Esophagus muscularis mucosa (tissue), 4 donors: ENCODE measurements at regions not wholly inside any gene's neighbourhood (a gene's known extent, or its start where the extent isn't known, plus 50 kb on each side); places are given as distances from the start of the nearest gene placed in this dataset.
"Not testable (repeated sequence)": the region's sequence is repeated elsewhere in the genome, so short reads cannot be mapped to it uniquely, and the experiment has no call there.

Experiments used
- DNase-seq: peaks from one replicate; pipeline ENCODE4 v3.0.0-alpha.2; 2017; ENCODE audit errors: extremely low spot score
- H3K27ac ChIP-seq, 4 donors: fragments of 200-600 bp; sonication (generic); replicated peaks in 1 of 4; 1 replicate in 3 of 4; 2 replicates in 1 of 4; pipeline ENCODE4 v1.5.1; 2016 to 2019; ENCODE audit warnings: mild to moderate bottlenecking in 1 of 4
- H3K27me3 ChIP-seq, 4 donors: fragments of 200-600 bp; sonication (generic); one replicate each; pipeline versions ENCODE4 v1.5.1 to v1.6.0; 2016 to 2019
- H3K36me3 ChIP-seq, 4 donors: fragments of 200-600 bp; sonication (generic); one replicate each; pipeline ENCODE4 v1.5.1; 2016 to 2019
- H3K4me1 ChIP-seq, 4 donors: fragments of 200-600 bp; sonication (generic); one replicate each; pipeline ENCODE4 v1.5.1; 2016 to 2019
- H3K4me3 ChIP-seq, 4 donors: fragments of 200-600 bp; sonication (generic); 1 replicate in 2 of 4; 2 replicates in 2 of 4; pipeline ENCODE4 v1.5.1; 2016 to 2019; ENCODE audit warnings: mild to moderate bottlenecking in 4 of 4, moderate library complexity in 1 of 4
- H3K9me3 ChIP-seq, 4 donors: fragments of 200-600 bp; sonication (generic); 1 replicate in 3 of 4; 2 replicates in 1 of 4; pipeline ENCODE4 v1.5.1; 2016 to 2019
- EP300 ChIP-seq: sonication (generic); formaldehyde crosslinking; IDR thresholded peaks from one replicate; pipeline ENCODE4 v1.6.1; 2017; ENCODE audit warnings: antibody characterized with exemption
- POLR2A ChIP-seq: fragments of 450-650 bp; IDR thresholded peaks from one replicate; pipeline ENCODE4 v1.6.1; 2017; ENCODE audit warnings: antibody characterized with exemption, moderate library complexity, mild to moderate bottlenecking, low read depth
- POLR2AphosphoS5 ChIP-seq, 2 donors: sonication (generic); formaldehyde crosslinking; IDR thresholded peaks; one replicate each; pipeline ENCODE4 v1.6.1; 2017; ENCODE audit warnings: antibody characterized with exemption in 2 of 2
- WGBS: methylation state at CpG from one replicate; pipeline ENCODE4 v1.1.5; 2018; 5-methylcytosine and 5-hydroxymethylcytosine counted together
- intact Hi-C: fragments of 100-400 bp; cut with DNase I; formaldehyde crosslinking; loops from one replicate; pipeline ENCODE4 v1.15.1; 2023
- TF ChIP-seq, protein P1 (sequence below), 3 experiments: fragments of 200-600 bp in 2 of 3; fragments of 450-650 bp in 1 of 3; sonication (generic) in 2 of 3; IDR thresholded peaks; one replicate each; pipeline ENCODE4 v1.5.1; 2017 to 2019; ENCODE audit warnings: antibody characterized with exemption in 3 of 3, mild to moderate bottlenecking in 2 of 3, moderate library complexity in 1 of 3

DNA sequence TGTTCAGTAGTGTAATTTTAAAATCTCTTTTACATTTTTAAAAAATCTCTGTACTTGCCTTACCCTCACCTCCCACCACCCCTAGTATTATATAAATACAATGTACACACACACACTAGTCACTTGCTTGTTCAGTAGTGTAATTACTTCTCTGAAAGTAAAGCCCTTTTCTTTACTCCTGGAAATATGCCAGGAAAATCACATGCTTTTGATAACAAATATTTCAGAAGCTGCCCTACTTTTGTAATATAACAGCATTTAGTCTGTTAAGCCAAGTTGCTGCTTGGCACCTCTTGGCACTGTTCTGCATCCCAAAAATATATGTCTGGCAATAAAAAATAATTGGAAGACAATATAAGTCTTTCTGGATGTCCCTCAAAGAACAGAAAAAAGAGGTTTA lies 172.8 kb upstream of the APOOL start:
- no peak overlapping the region for H3K27ac ChIP-seq
- no peak overlapping the region for H3K4me3 ChIP-seq
- H3K27me3 ChIP-seq: no peaks in the 10 kb centered on the region
- H3K36me3 ChIP-seq: no peaks in the 10 kb centered on the region
- no peak for DNase-seq
- H3K9me3 ChIP-seq: no peaks in the 10 kb centered on the region
- no peak for TF ChIP-seq EP300
- intact Hi-C loops: no loop called here
- H3K4me1 ChIP-seq: no peaks in the 10 kb centered on the region

DNA sequence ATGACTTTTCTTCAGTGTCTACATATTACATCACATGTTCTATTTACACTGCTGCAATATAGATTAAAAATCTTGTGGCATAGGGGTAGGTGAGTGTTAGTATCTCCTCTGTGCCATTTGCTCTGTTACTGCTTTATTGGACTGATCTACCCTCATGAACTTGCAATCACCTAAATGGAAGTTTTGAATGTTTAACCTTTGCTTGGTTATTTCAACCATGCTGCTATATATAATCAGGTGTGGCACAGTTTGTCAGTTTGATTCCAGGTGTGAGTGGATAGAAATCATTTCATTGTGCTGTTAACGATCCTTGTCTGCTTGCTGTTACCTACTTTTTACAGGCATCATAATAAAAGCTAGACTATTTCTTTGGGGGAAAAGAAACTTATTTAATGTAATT lies 157.1 kb upstream of the APOOL start:
- H3K4me1 ChIP-seq, H3K36me3 ChIP-seq, H3K4me3 ChIP-seq, H3K27me3 ChIP-seq, DNase-seq, intact Hi-C loops, H3K27ac ChIP-seq: not testable (repeated sequence)
- peaks cover 0 to 13% (median 0%) of the 10 kb centered on the region in 4 donors for H3K9me3 ChIP-seq
- 71% methylated on average over 1 of the region's 1 CpG for WGBS

DNA sequence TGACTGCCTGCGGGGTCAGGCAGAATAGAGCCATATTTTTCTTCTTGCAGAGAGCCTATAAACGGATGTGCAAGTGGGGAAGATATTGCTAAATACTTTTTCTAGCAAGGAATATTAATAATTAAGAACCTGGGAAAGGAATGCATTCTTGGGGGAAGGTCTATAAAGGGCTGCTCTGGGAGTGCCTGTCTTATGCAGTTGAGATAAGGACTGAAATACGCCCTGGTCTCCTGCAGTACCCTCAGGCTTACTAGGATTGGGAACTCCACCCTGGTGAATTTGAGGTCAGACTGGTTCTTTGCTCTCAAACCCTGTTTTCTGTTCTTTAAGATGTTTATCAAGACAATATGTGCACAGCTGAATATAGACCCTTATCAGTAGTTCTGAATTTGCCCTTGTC lies 152.5 kb upstream of the APOOL start:
- H3K9me3 ChIP-seq: peaks cover 0 to 14% (median 0%) of the 10 kb centered on the region in 4 donors
- H3K27me3 ChIP-seq, DNase-seq, H3K4me3 ChIP-seq, H3K27ac ChIP-seq, intact Hi-C loops, H3K4me1 ChIP-seq, H3K36me3 ChIP-seq: not testable (repeated sequence)
- 83% methylated on average over 3 of the region's 3 CpGs for whole genome bisulfite sequencing

DNA sequence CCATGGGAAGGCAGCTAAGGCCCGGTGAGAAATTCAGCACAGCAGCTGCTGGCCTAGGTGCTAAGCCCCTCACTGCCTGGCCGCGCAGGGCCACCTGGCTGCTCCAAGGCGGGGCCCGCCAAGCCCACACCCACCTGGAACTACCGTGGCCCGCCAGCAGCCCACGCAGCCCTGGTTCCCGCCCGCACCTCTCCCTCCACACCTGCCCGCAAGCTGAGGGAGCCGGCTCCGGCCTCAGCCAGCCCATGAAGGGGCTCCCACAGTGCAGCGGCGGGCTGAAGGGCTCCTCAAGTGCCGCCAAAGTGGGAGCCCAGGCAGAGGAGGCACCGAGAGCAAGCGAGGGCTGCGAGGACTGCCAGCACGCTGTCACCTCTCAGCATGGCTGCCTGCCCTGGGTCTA lies 146.9 kb upstream of the APOOL start:
- H3K4me1 ChIP-seq, intact Hi-C loops, H3K27me3 ChIP-seq, H3K36me3 ChIP-seq, DNase-seq, H3K27ac ChIP-seq, H3K9me3 ChIP-seq, H3K4me3 ChIP-seq: not testable (repeated sequence)
- no CpG with 5 or more reads among the region's 20 CpGs for WGBS

DNA sequence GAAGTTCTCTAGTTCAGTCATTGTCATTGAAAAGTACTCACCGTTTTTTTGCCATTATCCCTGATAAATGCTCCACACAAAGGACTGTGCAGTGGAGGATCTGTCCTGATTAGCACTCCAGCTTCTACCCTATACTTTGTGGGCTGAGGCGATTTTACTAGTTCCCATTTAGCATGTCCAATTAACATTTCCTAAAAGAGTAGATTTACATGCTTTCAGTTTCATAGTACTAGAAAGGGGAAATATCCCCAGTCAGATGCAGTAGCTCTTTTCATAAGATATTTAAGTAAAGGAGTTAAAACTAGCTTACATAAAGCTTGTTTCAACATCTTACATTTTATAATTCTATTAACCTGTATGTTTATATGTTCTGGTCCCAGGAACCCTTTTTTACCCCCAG lies 144.9 kb upstream of the APOOL start:
- intact Hi-C loops, H3K4me1 ChIP-seq, H3K36me3 ChIP-seq, H3K27ac ChIP-seq, DNase-seq, H3K4me3 ChIP-seq, H3K9me3 ChIP-seq, H3K27me3 ChIP-seq: not testable (repeated sequence)
- WGBS: 75% methylated on average over 1 of the region's 2 CpGs

DNA sequence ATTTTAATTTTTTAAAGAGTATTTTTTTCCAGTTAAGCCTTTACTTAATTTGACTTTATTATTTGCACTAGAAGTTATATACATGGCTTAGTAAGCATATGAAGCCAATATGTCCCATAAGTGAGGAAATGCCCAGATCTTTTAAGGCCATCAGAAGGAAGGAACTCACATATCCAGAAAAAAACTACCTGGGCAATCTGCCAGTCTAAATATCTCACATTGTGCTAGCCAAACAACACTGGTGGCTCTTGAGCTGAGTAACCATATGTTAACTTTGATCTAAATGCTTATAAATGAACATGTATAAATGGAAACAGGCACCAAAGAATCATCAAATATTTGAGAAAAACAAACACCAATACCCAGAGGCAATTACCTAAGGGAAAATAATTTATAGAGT lies 138.6 kb upstream of the APOOL start:
- no peaks in the 10 kb centered on the region for H3K36me3 ChIP-seq
- TF ChIP-seq POLR2A (no peak), POLR2AphosphoS5 (IDR thresholded peaks at IDR 0.05) (no peak), EP300 (no peak)
- TF ChIP-seq, protein P1, sequence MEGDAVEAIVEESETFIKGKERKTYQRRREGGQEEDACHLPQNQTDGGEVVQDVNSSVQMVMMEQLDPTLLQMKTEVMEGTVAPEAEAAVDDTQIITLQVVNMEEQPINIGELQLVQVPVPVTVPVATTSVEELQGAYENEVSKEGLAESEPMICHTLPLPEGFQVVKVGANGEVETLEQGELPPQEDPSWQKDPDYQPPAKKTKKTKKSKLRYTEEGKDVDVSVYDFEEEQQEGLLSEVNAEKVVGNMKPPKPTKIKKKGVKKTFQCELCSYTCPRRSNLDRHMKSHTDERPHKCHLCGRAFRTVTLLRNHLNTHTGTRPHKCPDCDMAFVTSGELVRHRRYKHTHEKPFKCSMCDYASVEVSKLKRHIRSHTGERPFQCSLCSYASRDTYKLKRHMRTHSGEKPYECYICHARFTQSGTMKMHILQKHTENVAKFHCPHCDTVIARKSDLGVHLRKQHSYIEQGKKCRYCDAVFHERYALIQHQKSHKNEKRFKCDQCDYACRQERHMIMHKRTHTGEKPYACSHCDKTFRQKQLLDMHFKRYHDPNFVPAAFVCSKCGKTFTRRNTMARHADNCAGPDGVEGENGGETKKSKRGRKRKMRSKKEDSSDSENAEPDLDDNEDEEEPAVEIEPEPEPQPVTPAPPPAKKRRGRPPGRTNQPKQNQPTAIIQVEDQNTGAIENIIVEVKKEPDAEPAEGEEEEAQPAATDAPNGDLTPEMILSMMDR (IDR thresholded peaks at IDR 0.05): no peak
- intact Hi-C loops: no loop called here
- no peak overlapping the region for H3K27ac ChIP-seq
- no peaks in the 10 kb centered on the region for H3K9me3 ChIP-seq
- H3K27me3 ChIP-seq: no peaks in the 10 kb centered on the region
- no peaks in the 10 kb centered on the region for H3K4me1 ChIP-seq
- no peak for DNase-seq
- H3K4me3 ChIP-seq: no peak overlapping the region

DNA sequence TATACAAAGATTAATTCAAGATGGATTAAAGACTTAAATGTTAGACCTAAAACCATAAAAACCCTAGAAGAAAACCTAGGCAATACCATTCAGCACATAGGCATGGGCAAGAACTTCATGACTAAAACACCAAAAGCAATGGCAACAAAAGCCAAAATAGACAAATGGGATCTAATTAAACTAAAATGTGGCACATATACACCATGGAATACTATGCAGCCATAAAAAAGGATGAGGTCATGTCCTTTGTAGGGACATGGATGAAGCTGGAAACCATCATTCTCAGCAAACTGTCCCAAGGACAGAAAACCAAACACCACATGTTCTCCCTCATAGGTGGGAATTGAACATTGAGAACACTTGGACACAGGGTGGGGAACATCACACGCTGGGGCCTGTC lies 133.4 kb upstream of the APOOL start:
- H3K27me3 ChIP-seq, H3K9me3 ChIP-seq, DNase-seq, H3K4me1 ChIP-seq, H3K4me3 ChIP-seq, H3K36me3 ChIP-seq, H3K27ac ChIP-seq, intact Hi-C loops: not testable (repeated sequence)
- WGBS: 71% methylated on average over 1 of the region's 1 CpG

DNA sequence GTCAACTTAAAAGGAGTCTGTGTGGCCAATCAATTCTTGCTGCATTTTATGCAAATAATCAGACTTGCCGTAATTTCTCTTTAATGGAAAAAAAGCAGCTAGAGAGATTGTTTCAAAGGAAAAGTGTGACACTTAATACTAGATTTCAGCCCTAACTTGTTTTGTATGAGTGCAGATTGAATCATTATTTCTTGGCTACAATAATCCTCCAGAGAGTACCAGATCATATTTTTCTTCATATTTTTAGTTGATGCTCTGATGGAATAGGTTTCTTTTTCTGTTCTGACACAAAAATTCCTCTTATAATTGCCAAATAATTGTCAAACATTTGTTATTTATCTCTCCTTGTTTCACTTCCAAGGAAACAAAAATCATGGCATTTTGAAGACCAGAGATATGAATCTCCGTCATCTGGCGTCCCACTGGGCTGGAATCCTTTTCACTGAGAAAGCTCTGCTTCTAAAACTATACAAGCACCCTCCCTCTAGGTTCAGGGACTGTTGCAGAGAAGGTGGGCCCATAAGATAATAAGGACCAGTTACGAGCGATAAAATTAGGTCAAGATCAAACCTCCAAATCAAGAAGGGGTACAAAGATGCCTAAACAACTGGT lies 131.4 kb upstream of the APOOL start:
- H3K27me3 ChIP-seq, DNase-seq, H3K4me3 ChIP-seq, intact Hi-C loops, H3K27ac ChIP-seq, H3K36me3 ChIP-seq, H3K9me3 ChIP-seq, H3K4me1 ChIP-seq: not testable (repeated sequence)
- 69% methylated on average over 5 of the region's 5 CpGs for WGBS
